ENCODE measurements at regions not wholly inside any gene's neighbourhood (a gene's known extent, or its start where the extent isn't known, plus 50 kb on each side); places are given as distances from the start of the nearest gene placed in this dataset.

DNA sequence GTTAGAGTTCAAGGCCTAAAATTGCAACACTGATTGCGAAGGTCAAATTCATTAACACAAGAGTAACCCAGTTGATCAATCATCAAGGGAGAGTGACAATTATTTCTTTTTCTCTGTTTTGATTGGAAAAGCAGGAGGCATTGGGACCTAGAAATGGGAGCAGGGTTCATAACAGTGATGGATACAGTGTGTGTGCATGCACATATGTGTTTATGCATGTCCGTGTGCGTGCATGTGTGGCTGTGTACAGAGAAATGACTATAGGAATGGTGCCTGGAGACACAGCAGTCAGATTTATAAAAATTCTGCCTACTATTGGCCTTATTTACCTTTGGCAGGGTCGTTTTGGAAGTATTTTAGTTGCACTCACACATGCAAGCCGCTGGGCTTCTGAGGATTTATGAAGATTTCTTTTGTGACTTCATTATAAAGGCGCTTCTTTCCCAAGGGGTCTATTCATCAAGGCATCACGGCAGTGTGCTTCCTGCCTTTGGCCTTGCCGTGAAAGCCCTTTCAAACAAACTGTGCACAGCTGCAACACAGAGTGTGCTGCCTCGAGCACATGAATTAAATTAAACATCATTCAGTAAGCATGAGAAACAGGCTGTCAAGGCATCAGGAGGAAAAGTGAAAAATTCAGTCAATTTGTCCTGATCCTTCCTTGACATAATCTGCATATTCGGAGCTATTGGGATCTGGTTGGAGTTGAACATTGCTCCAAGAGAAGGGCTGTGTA is 122.8 kb upstream of the PUM3 start:
- no peak for DNase-seq
- H3K27ac ChIP-seq = no peak overlapping the region
- no peaks in the 10 kb centered on the region for H3K36me3 ChIP-seq (replicated peaks)
- in situ Hi-C loops (cut with HindIII; ENCODE audit: low pct_ligation_motif_present, low sequenced_read_pairs) = no loop called here
- H3K4me3 ChIP-seq (ENCODE audit: low read depth, low read length) = no peak overlapping the region
- TF ChIP-seq, protein P1, sequence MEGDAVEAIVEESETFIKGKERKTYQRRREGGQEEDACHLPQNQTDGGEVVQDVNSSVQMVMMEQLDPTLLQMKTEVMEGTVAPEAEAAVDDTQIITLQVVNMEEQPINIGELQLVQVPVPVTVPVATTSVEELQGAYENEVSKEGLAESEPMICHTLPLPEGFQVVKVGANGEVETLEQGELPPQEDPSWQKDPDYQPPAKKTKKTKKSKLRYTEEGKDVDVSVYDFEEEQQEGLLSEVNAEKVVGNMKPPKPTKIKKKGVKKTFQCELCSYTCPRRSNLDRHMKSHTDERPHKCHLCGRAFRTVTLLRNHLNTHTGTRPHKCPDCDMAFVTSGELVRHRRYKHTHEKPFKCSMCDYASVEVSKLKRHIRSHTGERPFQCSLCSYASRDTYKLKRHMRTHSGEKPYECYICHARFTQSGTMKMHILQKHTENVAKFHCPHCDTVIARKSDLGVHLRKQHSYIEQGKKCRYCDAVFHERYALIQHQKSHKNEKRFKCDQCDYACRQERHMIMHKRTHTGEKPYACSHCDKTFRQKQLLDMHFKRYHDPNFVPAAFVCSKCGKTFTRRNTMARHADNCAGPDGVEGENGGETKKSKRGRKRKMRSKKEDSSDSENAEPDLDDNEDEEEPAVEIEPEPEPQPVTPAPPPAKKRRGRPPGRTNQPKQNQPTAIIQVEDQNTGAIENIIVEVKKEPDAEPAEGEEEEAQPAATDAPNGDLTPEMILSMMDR (IDR thresholded peaks at IDR 0.05; ENCODE audit: low read depth, low read length, missing control alignments) = no peak
- H3K27me3 ChIP-seq (replicated peaks) = no peaks in the 10 kb centered on the region

DNA sequence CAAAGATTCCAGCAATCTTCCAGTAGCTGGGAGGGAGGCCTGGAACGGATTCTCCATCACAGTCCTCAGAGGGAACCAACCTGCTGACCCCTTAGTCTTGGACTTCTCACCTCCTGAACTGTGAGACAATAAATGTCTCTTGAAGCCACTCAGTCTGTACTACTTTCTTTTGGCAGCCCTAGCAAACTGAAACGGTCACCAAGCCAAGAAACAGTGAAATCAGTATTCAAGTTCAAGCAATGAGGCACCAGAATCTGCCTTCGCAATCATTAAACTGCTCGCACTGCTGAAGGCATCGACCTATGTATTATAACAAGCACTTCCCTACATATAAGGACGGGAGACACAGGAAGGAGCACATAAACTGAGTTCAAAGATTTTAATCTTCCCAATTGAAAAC is 120.6 kb upstream of the PUM3 start:
- H3K4me3 ChIP-seq (ENCODE audit: low read depth, low read length) = no peak overlapping the region
- no peak for DNase-seq
- TF ChIP-seq, protein P1 (IDR thresholded peaks at IDR 0.05; ENCODE audit: low read depth, low read length, missing control alignments) = no peak
- no peak overlapping the region for H3K27ac ChIP-seq
- H3K36me3 ChIP-seq (replicated peaks) = no peaks in the 10 kb centered on the region
- in situ Hi-C loops (cut with HindIII; ENCODE audit: low pct_ligation_motif_present, low sequenced_read_pairs) = no loop called here
- H3K27me3 ChIP-seq (replicated peaks) = no peaks in the 10 kb centered on the region

DNA sequence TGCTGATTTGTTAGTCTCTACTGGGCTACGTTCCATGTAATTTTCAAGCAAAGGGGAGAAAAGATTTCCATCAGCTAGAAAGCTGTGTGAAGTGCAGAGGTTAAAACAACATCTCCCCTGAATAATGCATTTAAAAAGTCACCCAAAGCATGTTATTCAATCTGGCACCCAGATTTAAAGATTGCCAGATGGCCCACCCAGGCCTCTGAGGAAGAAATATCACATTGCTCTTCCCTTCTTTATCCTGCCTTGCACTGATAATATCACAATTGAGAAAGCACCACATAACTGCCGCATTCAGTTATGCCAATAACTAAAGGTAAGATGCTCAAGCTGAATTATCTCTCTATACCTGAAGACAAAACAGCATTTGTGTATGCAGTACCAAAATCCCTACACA is 119.4 kb upstream of the PUM3 start:
- Histone ChIP-seq H3K36me3 (replicated peaks) (no peaks in the 10 kb centered on the region), H3K27ac (no peak overlapping the region), H3K4me3 (ENCODE audit: low read depth, low read length) (no peak overlapping the region), H3K27me3 (replicated peaks) (no peaks in the 10 kb centered on the region)
- in situ Hi-C loops (cut with HindIII; ENCODE audit: low pct_ligation_motif_present, low sequenced_read_pairs) = no loop called here
- TF ChIP-seq, protein P1 (IDR thresholded peaks at IDR 0.05; ENCODE audit: low read depth, low read length, missing control alignments) = no peak
- DNase-seq = no peak

DNA sequence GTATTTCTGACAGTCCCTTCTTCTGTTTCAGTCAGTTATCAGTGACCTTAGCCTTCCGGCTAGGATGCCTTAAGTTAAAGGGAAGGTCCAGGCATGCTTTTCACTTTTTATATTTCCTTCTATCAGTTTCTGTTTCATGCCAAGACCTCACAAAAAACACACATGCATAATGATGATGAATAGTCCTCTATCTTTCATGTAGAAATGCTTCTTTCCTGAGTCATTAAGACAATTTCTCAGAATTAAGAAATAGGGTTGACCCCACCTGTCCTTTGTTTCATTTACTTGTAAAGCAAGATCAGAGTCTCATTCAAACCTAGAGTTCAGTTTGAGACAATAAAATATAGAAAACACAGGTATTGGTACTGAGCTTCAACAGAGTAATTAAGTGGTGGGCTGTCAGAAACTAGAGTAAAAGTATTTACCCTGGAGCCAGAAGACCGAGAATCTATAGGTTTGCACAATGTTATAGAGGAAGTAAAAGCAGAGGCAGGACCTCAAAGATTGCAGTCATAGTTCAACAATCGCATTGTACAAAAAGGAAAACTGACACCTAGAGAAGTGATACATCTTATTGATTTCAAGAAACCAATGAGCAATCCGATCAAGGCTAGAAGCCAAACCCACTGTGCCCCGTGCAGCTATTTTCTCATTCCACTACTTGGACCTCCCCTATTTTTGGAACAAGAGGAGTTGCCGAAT is 118.7 kb upstream of the PUM3 start:
- in situ Hi-C loops (cut with HindIII; ENCODE audit: low pct_ligation_motif_present, low sequenced_read_pairs) = no loop called here
- no peak overlapping the region for H3K27ac ChIP-seq
- TF ChIP-seq, protein P1 (IDR thresholded peaks at IDR 0.05; ENCODE audit: low read depth, low read length, missing control alignments) = no peak
- H3K36me3 ChIP-seq (replicated peaks) = no peaks in the 10 kb centered on the region
- H3K27me3 ChIP-seq (replicated peaks) = no peaks in the 10 kb centered on the region
- no peak overlapping the region for H3K4me3 ChIP-seq (ENCODE audit: low read depth, low read length)
- DNase-seq = no peak

DNA sequence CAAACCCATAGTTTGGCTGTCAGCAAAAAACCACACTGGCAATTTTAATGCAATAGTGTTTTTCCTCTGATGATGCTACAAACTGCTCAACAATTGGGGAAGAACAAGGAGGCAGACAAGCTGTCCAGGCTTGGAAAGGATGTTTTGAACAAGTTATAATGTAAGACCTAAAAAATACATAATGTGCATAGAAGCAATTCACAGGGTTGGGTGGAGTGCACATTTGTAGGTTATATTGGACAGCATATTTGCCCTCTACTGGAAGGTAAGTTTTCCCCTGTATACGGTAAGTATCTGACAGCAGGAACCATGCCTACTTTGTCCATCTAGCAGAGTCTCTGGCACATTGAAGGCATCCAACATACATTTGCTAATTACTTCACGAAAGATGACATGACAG is 114.3 kb upstream of the PUM3 start:
- DNase-seq = no peak
- H3K27me3 ChIP-seq (replicated peaks) = no peaks in the 10 kb centered on the region
- no peak overlapping the region for H3K27ac ChIP-seq
- in situ Hi-C loops (cut with HindIII; ENCODE audit: low pct_ligation_motif_present, low sequenced_read_pairs) = no loop called here
- H3K36me3 ChIP-seq (replicated peaks) = no peaks in the 10 kb centered on the region
- TF ChIP-seq, protein P1 (IDR thresholded peaks at IDR 0.05; ENCODE audit: low read depth, low read length, missing control alignments) = no peak
- H3K4me3 ChIP-seq (ENCODE audit: low read depth, low read length) = no peak overlapping the region

Measured in brain microvascular endothelial cell (primary cell).